ENCODE measurements at regions not wholly inside any gene's neighbourhood (a gene's known extent, or its start where the extent isn't known, plus 50 kb on each side); places are given as distances from the start of the nearest gene placed in this dataset.

- TF ChIP-seq CTCF (IDR thresholded peaks at IDR 0.05): no peak
- no peak for TF ChIP-seq POLR2A (IDR thresholded peaks at IDR 0.05)
Measured at GRCh38 chr1:218815076-218815475, 358.6 kb upstream of the LYPLAL1 start.

All from ovary (tissue), 3 donors.